GM12878 (cell line): ENCODE measurements at regions not wholly inside any gene's neighbourhood (a gene's known extent, or its start where the extent isn't known, plus 50 kb on each side); places are given as distances from the start of the nearest gene placed in this dataset.
"Not testable (repeated sequence)": the region's sequence is repeated elsewhere in the genome, so short reads cannot be mapped to it uniquely, and the experiment has no call there.

Experiments
- ATAC-seq: fragments of 200-7000 bp; cut with Tn5 transposase; 3 replicates; pipeline ENCODE4 v1.9.1; 2020; ENCODE audit warnings: mild to moderate bottlenecking, moderate library complexity
- BruUV-seq: library from RNA; stranded (reverse); fragments of 400-500 nt; replicated peaks from 2 replicates; lab custom pipeline; 2021; lab: Mats Ljungman, UMichigan
- CTCF ChIA-PET: fragments of 300-600 bp; sonication (Branson Sonifier 250); formaldehyde crosslinking; extraction: SDS; loops from one replicate; lab custom pipeline; 2021; ENCODE audit warnings: inconsistent platforms; lab: Yijun Ruan, JAX
- POLR2A ChIA-PET: fragments of 350-600 bp; formaldehyde crosslinking; extraction: SDS; loops from one replicate; lab custom pipeline; 2021; ENCODE audit warnings: inconsistent platforms; lab: Charles Lee
- RAD21 ChIA-PET: fragments of 300-600 bp; sonication (Branson Sonifier 250); formaldehyde crosslinking; loops from one replicate; lab custom pipeline; 2023; ENCODE audit warnings: antibody characterized with exemption; ENCODE audit not compliant: unreplicated experiment; lab: Charles Lee
- SMC1A ChIA-PET: fragments of 300-600 bp; sonication (Branson Sonifier 250); formaldehyde crosslinking; loops from one replicate; lab custom pipeline; 2023; ENCODE audit not compliant: unreplicated experiment, uncharacterized antibody; lab: Charles Lee
- DNase-seq: peaks from one replicate; pipeline ENCODE4 v3.0.0-alpha.2; 2011; ENCODE audit warnings: low read depth, low spot score
- FAIRE-seq: peaks from 3 replicates; lab custom pipeline; 2011; peaks lifted over from hg19 to GRCh38; lab: Jason Lieb, UNC
- H2AFZ ChIP-seq: 2 replicates; pipeline ENCODE4 v1.6.0; 2011; ENCODE audit warnings: low read depth, low read length, control low read depth; ENCODE audit not compliant: control insufficient read depth
- H3K27ac ChIP-seq: 2 replicates; pipeline ENCODE4 v1.5.1; 2011; ENCODE audit warnings: control low read depth; ENCODE audit not compliant: control insufficient read depth, insufficient read depth
- H3K27me3 ChIP-seq, 2 experiments: replicated peaks in 1 of 2; 2 replicates each; pipeline versions ENCODE4 v1.6.0 to v1.6.1; 2011; ENCODE audit warnings: low read length in 1 of 2; ENCODE audit not compliant: control insufficient read depth in 2 of 2, insufficient read depth in 2 of 2
- H3K36me3 ChIP-seq, 2 experiments: 2 replicates each; pipeline ENCODE4 v1.5.1; 2011; ENCODE audit warnings: low read length in 1 of 2; ENCODE audit not compliant: control insufficient read depth in 2 of 2, insufficient read depth in 2 of 2
- H3K4me1 ChIP-seq: 2 replicates; pipeline ENCODE4 v1.6.1; 2011; ENCODE audit warnings: mild to moderate bottlenecking, low read length, moderate library complexity, mixed read lengths; ENCODE audit not compliant: control insufficient read depth, insufficient read depth
- H3K4me2 ChIP-seq: 2 replicates; pipeline ENCODE4 v1.6.0; 2011; ENCODE audit warnings: control low read depth; ENCODE audit not compliant: control insufficient read depth, insufficient read depth
- H3K4me3 ChIP-seq: fragments of 200-600 bp; sonication (generic); 2 replicates; pipeline ENCODE4 v1.5.1; 2016
- H3K79me2 ChIP-seq: 2 replicates; pipeline ENCODE4 v1.6.0; 2011; ENCODE audit warnings: low read length; ENCODE audit not compliant: control insufficient read depth, insufficient read depth
- H3K9ac ChIP-seq: 2 replicates; pipeline ENCODE4 v1.8.0; 2011; ENCODE audit warnings: low read length, control low read depth, mixed read lengths; ENCODE audit not compliant: control insufficient read depth, insufficient read depth
- H3K9me3 ChIP-seq: replicated peaks from 3 replicates; pipeline ENCODE4 v1.5.1; 2011; ENCODE audit warnings: mild to moderate bottlenecking, low read length; ENCODE audit not compliant: control insufficient read depth, insufficient read depth
- H4K20me1 ChIP-seq: 2 replicates; pipeline ENCODE4 v1.6.0; 2011; ENCODE audit not compliant: control insufficient read depth, insufficient read depth
- CBX3 ChIP-seq: fragments of 200-600 bp; sonication (generic); IDR thresholded peaks from 2 replicates; pipeline ENCODE4 v1.6.1; 2016; ENCODE audit warnings: low read depth, borderline replicate concordance
- DPF2 ChIP-seq: fragments of 450-650 bp; IDR thresholded peaks from 2 replicates; pipeline ENCODE4 v1.6.1; 2017; ENCODE audit warnings: mild to moderate bottlenecking
- MYB ChIP-seq: fragments of 150-350 bp; IDR thresholded peaks from 2 replicates; pipeline ENCODE4 v1.6.1; 2014; ENCODE audit warnings: mild to moderate bottlenecking, low read depth, low read length, borderline replicate concordance
- NR2F1 ChIP-seq: fragments of 450-650 bp; conservative IDR thresholded peaks from 2 replicates; pipeline ENCODE4 v1.6.1; 2017; ENCODE audit warnings: mild to moderate bottlenecking
- WRNIP1 ChIP-seq: IDR thresholded peaks from 2 replicates; pipeline ENCODE4 v1.6.1; 2011; ENCODE audit warnings: low read depth, low read length, improper control_type of control experiment, borderline replicate concordance
- WGBS: methylation state at CpG from one replicate; pipeline ENCODE4 v1.1.6; 2016; ENCODE audit warnings: low lambda C conversion rate; ENCODE audit not compliant: insufficient replicate concordance, insufficient coverage; ENCODE audit errors: missing lambda C conversion rate; 5-methylcytosine and 5-hydroxymethylcytosine counted together
- in situ Hi-C: fragments of 300-500 bp; cut with MboI; formaldehyde crosslinking; loops from 9 replicates; pipeline ENCODE4 v1.14.3; 2018; ENCODE audit warnings: mixed read lengths
- intact Hi-C: fragments of 100-400 bp; cut with micrococcal nuclease; formaldehyde crosslinking; loops from one replicate; pipeline ENCODE4 v1.14.2; 2022; ENCODE audit not compliant: unreplicated experiment

DNA sequence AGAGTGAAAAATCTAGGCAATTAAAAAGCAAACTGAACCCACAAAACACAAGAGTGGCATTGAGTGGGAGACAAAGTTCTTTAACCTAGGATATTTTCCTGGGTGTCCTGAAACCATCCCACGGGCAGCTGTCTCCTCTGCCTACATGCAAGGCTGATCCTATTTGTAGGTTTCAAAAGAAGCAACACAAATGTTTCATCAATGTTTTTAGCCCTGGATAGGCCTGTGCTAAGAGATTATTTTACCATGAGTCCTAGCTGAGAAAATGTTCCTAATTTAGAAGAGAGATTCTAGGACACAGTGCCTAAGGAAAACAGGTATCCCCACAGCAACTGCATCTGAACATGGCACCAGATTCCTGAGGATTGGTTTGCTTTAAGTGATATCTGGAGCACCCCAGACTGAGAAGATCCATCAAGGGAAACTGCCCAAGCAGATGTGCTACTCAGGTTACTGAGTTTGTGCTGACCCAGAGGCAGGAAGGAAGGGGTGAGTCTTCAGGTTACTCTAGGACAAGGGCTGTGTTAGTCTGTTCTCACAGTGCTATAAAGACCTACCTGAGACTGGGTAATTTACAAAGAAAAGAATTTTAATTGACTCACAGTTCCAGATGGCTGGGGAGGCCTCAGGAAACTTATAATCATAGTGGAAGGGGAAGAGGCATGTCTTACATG lies 111.6 kb upstream of the UST start:
- no peak for DNase-seq
- 47% methylated on average over 1 of the region's 1 CpG for WGBS
- Histone ChIP-seq H3K4me3 (no peak overlapping the region), H3K27ac (no peak overlapping the region), H3K27me3 (no peaks in the 10 kb centered on the region), H3K79me2 (no peaks in the 10 kb centered on the region), H3K36me3 (no peaks in the 10 kb centered on the region), H2AFZ (no peak overlapping the region), H3K4me1 (peaks cover 4% of the 10 kb centered on the region), H3K9ac (no peak overlapping the region), H3K4me2 (no peak overlapping the region), H3K9me3 (peaks cover 2% of the 10 kb centered on the region; the same call in 2 of the 3 replicates), H4K20me1 (no peaks in the 10 kb centered on the region)
- intact Hi-C loops = no loop called here
- TF ChIP-seq CBX3 = no peak
- TF ChIP-seq WRNIP1 = no peak
- TF ChIP-seq NR2F1 = no peak
- TF ChIP-seq DPF2 = no peak
- no peak for TF ChIP-seq MYB
- in situ Hi-C loops = no loop called here
- no peak for FAIRE-seq
- no TSS peak for BruUV-seq
- ChIA-PET RAD21 (no interaction called here), POLR2A (no interaction called here), SMC1A (interaction anchor here (1.2 kb wide), 1 partner anchor 12 kb away, joined by 3 read pairs; no protein-coding TSS in a partner anchor), CTCF (no interaction called here)
- ATAC-seq = no peak

DNA sequence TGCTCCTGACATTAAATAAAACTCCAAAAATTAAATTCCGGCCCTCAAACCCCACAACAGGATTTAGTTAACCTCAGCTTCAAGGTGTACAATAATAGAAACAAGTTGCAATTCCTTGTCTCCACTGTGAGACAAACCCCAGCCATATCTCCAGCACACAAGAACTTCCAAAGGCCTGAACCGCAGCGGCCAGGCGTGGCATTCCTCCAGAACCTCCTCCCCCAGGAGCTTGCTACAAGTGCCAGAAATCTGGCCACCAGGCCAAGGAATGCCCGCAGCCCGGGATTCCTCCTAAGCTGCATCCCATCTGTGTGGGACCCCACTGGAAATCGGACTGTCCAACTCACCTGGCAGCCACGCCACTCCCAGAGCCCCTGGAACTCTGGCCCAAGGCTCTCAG lies 105.0 kb upstream of the UST start:
- H3K4me2 ChIP-seq, H3K4me3 ChIP-seq, intact Hi-C loops, FAIRE-seq, DNase-seq, RAD21 ChIA-PET, in situ Hi-C loops, H3K9me3 ChIP-seq, H3K4me1 ChIP-seq, H3K27me3 ChIP-seq, SMC1A ChIA-PET, POLR2A ChIA-PET, H4K20me1 ChIP-seq, H3K36me3 ChIP-seq, CTCF ChIA-PET, H3K9ac ChIP-seq, BruUV-seq, H2AFZ ChIP-seq, H3K27ac ChIP-seq, ATAC-seq, H3K79me2 ChIP-seq: not testable (repeated sequence)
- WGBS = 15% methylated on average over 8 of the region's 8 CpGs

DNA sequence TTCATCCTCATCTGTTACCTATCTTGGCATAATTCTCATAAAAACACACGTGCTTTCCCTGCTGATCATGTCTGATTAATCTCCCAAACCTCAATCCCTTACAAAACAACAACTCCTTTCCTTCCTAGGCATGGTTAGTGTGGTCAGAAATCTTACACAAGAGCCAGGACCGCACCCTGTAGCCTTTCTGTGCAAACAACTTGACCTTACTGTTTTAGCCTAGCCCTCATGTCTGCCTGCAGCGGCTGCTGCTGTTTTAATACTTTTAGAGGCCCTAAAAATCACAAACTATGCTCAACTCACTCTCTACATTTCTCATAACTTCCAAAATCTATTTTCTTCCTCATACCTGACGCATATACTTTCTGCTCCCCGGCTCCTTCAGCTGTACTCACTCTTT lies 103.6 kb upstream of the UST start:
- H3K36me3 ChIP-seq, POLR2A ChIA-PET, in situ Hi-C loops, ATAC-seq, H3K79me2 ChIP-seq, BruUV-seq, H3K4me1 ChIP-seq, CTCF ChIA-PET, intact Hi-C loops, DNase-seq, H3K4me3 ChIP-seq, FAIRE-seq, H4K20me1 ChIP-seq, H3K9ac ChIP-seq, H2AFZ ChIP-seq, H3K4me2 ChIP-seq, RAD21 ChIA-PET, H3K9me3 ChIP-seq, H3K27ac ChIP-seq, H3K27me3 ChIP-seq, SMC1A ChIA-PET: not testable (repeated sequence)
- WGBS = 31% methylated on average over 3 of the region's 5 CpGs
